Epithelial cell of esophagus (primary cell): ENCODE measurements at regions not wholly inside any gene's neighbourhood (a gene's known extent, or its start where the extent isn't known, plus 50 kb on each side); places are given as distances from the start of the nearest gene placed in this dataset.

Source experiments
- DNase-seq: peaks from one replicate; pipeline ENCODE4 v3.0.0; 2010; ENCODE audit warnings: low read depth
- H3K4me3 ChIP-seq: 2 replicates; pipeline ENCODE4 v1.5.1; 2011; ENCODE audit warnings: mild to moderate bottlenecking, low read length, control low read depth
- CTCF ChIP-seq: IDR thresholded peaks from 2 replicates; pipeline ENCODE4 v1.5.1; 2011; ENCODE audit warnings: low read depth, mild to moderate bottlenecking, low read length, control low read depth, inconsistent platforms; ENCODE audit not compliant: insufficient read depth; ENCODE audit errors: missing control alignments

GRCh38 chr7:46321556-46322205, 400.6 kb upstream of the IGFBP3 start:
- DNase-seq: no peak
- no peak for TF ChIP-seq CTCF
- H3K4me3 ChIP-seq: no peak overlapping the region

GRCh38 chr7:46320956-46321355, 399.9 kb upstream of the IGFBP3 start:
- DNase-seq: no peak
- no peak for TF ChIP-seq CTCF
- no peak overlapping the region for H3K4me3 ChIP-seq

- no peak overlapping the region for H3K4me3 ChIP-seq
- TF ChIP-seq CTCF: no peak
- DNase-seq: peak; percentile 11
Measured at GRCh38 chr7:46319841-46320240, 398.8 kb upstream of the IGFBP3 start.

GRCh38 chr7:46318276-46318675, 397.2 kb upstream of the IGFBP3 start:
- DNase-seq: peak; percentile 4
- no peak for TF ChIP-seq CTCF
- H3K4me3 ChIP-seq: no peak overlapping the region

- TF ChIP-seq CTCF: no peak
- no peak for DNase-seq
- H3K4me3 ChIP-seq: no peak overlapping the region
Measured at GRCh38 chr7:46317256-46317655, 396.2 kb upstream of the IGFBP3 start.

- no peak overlapping the region for H3K4me3 ChIP-seq
- no peak for TF ChIP-seq CTCF
- DNase-seq: peak; percentile 82
Measured at GRCh38 chr7:46315891-46316290, 394.8 kb upstream of the IGFBP3 start.

- H3K4me3 ChIP-seq: no peak overlapping the region
- no peak for TF ChIP-seq CTCF
- peak; percentile 49 for DNase-seq
Measured at GRCh38 chr7:46301677-46302076, 380.6 kb upstream of the IGFBP3 start.
